ENCODE measurements at regions not wholly inside any gene's neighbourhood (a gene's known extent, or its start where the extent isn't known, plus 50 kb on each side); places are given as distances from the start of the nearest gene placed in this dataset.

- no peak for DNase-seq (ENCODE audit: low read depth in 1 of 2, low spot score in 1 of 2)
Observed at GRCh38 chr11:127056338-127056971, 55.9 kb upstream of the KIRREL3 start.

GRCh38 chr11:127055236-127055635 lies 54.7 kb upstream of the KIRREL3 start:
- no peak for DNase-seq (ENCODE audit: low read depth in 1 of 2, low spot score in 1 of 2)

GRCh38 chr11:127054153-127054552 lies 53.6 kb upstream of the KIRREL3 start:
- DNase-seq (ENCODE audit: low read depth in 1 of 2, low spot score in 1 of 2) = no peak

- DNase-seq (ENCODE audit: low read depth in 1 of 2, low spot score in 1 of 2) = no peak
Observed at GRCh38 chr11:127052404-127052803, 51.8 kb upstream of the KIRREL3 start.

All from activated CD4-positive, alpha-beta T cell treated with anti-CD3 and anti-CD28 coated beads, Interleukin-2, amount 50 U/mL, for 24 hours (primary cell).